SK-N-SH (cell line): ENCODE measurements at regions not wholly inside any gene's neighbourhood (a gene's known extent, or its start where the extent isn't known, plus 50 kb on each side); places are given as distances from the start of the nearest gene placed in this dataset.

Experiments used
- CTCF ChIA-PET: fragments of 300-600, 350-600 bp; formaldehyde crosslinking; extraction: SDS; loops from one replicate; lab custom pipeline; 2021; lab: Yijun Ruan, JAX
- POLR2A ChIA-PET: fragments of 350-600 bp; sonication (Branson Sonifier 250); formaldehyde crosslinking; extraction: SDS; loops from one replicate; lab custom pipeline; 2020; ENCODE audit warnings: antibody characterized with exemption, inconsistent platforms; lab: Yijun Ruan, JAX
- DNase-seq: peaks from one replicate; pipeline ENCODE4 v3.0.0; 2012
- H2AFZ ChIP-seq: fragments of 200-600 bp; sonication (generic); 2 replicates; pipeline ENCODE4 v1.8.1; 2016; ENCODE audit warnings: antibody characterized with exemption, mild to moderate bottlenecking, low read depth
- H3F3A ChIP-seq: fragments of 200-600 bp; sonication (generic); replicated peaks from 2 replicates; pipeline ENCODE3; 2016; ENCODE audit warnings: antibody characterized with exemption, mild to moderate bottlenecking; ENCODE audit not compliant: insufficient read depth
- H3K27ac ChIP-seq, 2 experiments: fragments of 200-500 bp in 1 of 2; fragments of 200-600 bp in 1 of 2; sonication (Bioruptor generic) in 1 of 2; sonication (generic), shearing (Covaris generic) in 1 of 2; 2 replicates each; pipeline versions ENCODE4 v1.5.1 to v1.6.1; 2014 to 2016; ENCODE audit warnings: low read depth in 2 of 2, inconsistent platforms in 1 of 2, low read length in 1 of 2, mild to moderate bottlenecking in 1 of 2, mixed read lengths in 1 of 2
- H3K27me3 ChIP-seq: fragments of 200-600 bp; sonication (generic), shearing (Covaris generic); 2 replicates; pipeline ENCODE4 v1.6.1; 2016; ENCODE audit warnings: mixed run types; ENCODE audit not compliant: insufficient read depth
- H3K36me3 ChIP-seq, 2 experiments: fragments of 200-500 bp in 1 of 2; fragments of 200-600 bp in 1 of 2; sonication (Bioruptor generic) in 1 of 2; sonication (generic) in 1 of 2; replicated peaks in 1 of 2; 2 replicates each; pipeline versions ENCODE3 to v1.5.1; 2014 to 2016; ENCODE audit warnings: low read length in 1 of 2, mild to moderate bottlenecking in 1 of 2; ENCODE audit not compliant: insufficient read depth in 2 of 2, control insufficient read depth in 1 of 2
- H3K4me1 ChIP-seq, 2 experiments: fragments of 200-500 bp in 1 of 2; fragments of 200-600 bp in 1 of 2; sonication (Bioruptor generic) in 1 of 2; sonication (generic), shearing (Covaris generic) in 1 of 2; 2 replicates each; pipeline versions ENCODE4 v1.5.1 to v1.6.1; 2014 to 2016; ENCODE audit warnings: low read depth in 1 of 2, low read length in 1 of 2, mixed run types in 1 of 2; ENCODE audit not compliant: insufficient read depth in 2 of 2, control insufficient read depth in 1 of 2
- H3K4me2 ChIP-seq: fragments of 200-600 bp; sonication (generic), shearing (Covaris generic); 2 replicates; pipeline ENCODE4 v1.6.1; 2017; ENCODE audit warnings: mixed run types
- H3K4me3 ChIP-seq, 2 experiments: fragments of 200-500 bp in 1 of 2; fragments of 200-600 bp in 1 of 2; sonication (Bioruptor generic) in 1 of 2; sonication (generic), shearing (Covaris generic) in 1 of 2; 2 replicates each; pipeline versions ENCODE4 v1.5.1 to v1.8.1; 2014 to 2016; ENCODE audit warnings: low read depth in 2 of 2, inconsistent platforms in 1 of 2, low read length in 1 of 2, mild to moderate bottlenecking in 1 of 2, mixed read lengths in 1 of 2, moderate library complexity in 1 of 2
- H3K79me2 ChIP-seq: fragments of 200-600 bp; sonication (generic); 2 replicates; pipeline ENCODE4 v1.8.1; 2017; ENCODE audit warnings: mild to moderate bottlenecking; ENCODE audit not compliant: insufficient read depth
- H3K9ac ChIP-seq: fragments of 200-600 bp; sonication (generic); 2 replicates; pipeline ENCODE4 v1.6.1; 2017; ENCODE audit warnings: mixed run types
- H3K9me2 ChIP-seq: fragments of 200-600 bp; sonication (generic); 2 replicates; pipeline ENCODE4 v1.6.1; 2017; ENCODE audit warnings: mixed run types
- H3K9me3 ChIP-seq: fragments of 200-600 bp; sonication (generic); 2 replicates; pipeline ENCODE4 v1.6.1; 2017; ENCODE audit warnings: mixed run types, mild to moderate bottlenecking, moderate library complexity
- H4K20me1 ChIP-seq: fragments of 200-600 bp; sonication (generic); 2 replicates; pipeline ENCODE4 v1.6.1; 2017; ENCODE audit warnings: mild to moderate bottlenecking, mixed run types; ENCODE audit not compliant: insufficient read depth
- CHD2 ChIP-seq: fragments of 150-350 bp; IDR thresholded peaks from 2 replicates; pipeline ENCODE4 v1.6.1; 2018; ENCODE audit warnings: low read length; ENCODE audit not compliant: partially characterized antibody
- ELF1 ChIP-seq: IDR thresholded peaks from 2 replicates; pipeline ENCODE4 v1.4.0; 2012
- EP300 ChIP-seq, 2 experiments: IDR thresholded peaks; 2 replicates each; pipeline versions ENCODE4 v1.4.0 to v1.6.1; 2012; ENCODE audit warnings: borderline replicate concordance in 1 of 2, low read depth in 1 of 2, low read length in 1 of 2
- EZH2phosphoT487 ChIP-seq: fragments of 200-600 bp; sonication (generic); IDR thresholded peaks from 2 replicates; pipeline ENCODE4 v1.6.1; 2017; ENCODE audit warnings: low read depth, mixed run types, mild to moderate bottlenecking, antibody characterized with exemption, moderate library complexity, borderline replicate concordance
- FOXJ3 ChIP-seq: sonication (generic); formaldehyde crosslinking; IDR thresholded peaks from 2 replicates; pipeline ENCODE4 v1.5.1; 2020; ENCODE audit warnings: mild to moderate bottlenecking, missing genetic modification reagents
- FOXM1 ChIP-seq: IDR thresholded peaks from 2 replicates; pipeline ENCODE4 v1.4.0; 2012; ENCODE audit warnings: low read depth, mild to moderate bottlenecking
- GATA2 ChIP-seq: sonication (generic); formaldehyde crosslinking; IDR thresholded peaks from 2 replicates; pipeline ENCODE4 v1.5.0; 2020; ENCODE audit warnings: mild to moderate bottlenecking, missing genetic modification reagents
- JUND ChIP-seq: IDR thresholded peaks from 2 replicates; pipeline ENCODE4 v1.4.0; 2012
- MAX ChIP-seq: IDR thresholded peaks from 2 replicates; pipeline ENCODE4 v1.4.0; 2012; ENCODE audit warnings: low read depth
- MXI1 ChIP-seq: IDR thresholded peaks from 2 replicates; pipeline ENCODE4 v1.6.1; 2012; ENCODE audit warnings: mild to moderate bottlenecking, low read depth, low read length, improper control_type of control experiment
- NRF1 ChIP-seq: IDR thresholded peaks from 2 replicates; pipeline ENCODE4 v1.6.1; 2012; ENCODE audit warnings: low read depth, mild to moderate bottlenecking, low read length
- PBX3 ChIP-seq: IDR thresholded peaks from 2 replicates; pipeline ENCODE4; 2012
- POLR2AphosphoS5 ChIP-seq: IDR thresholded peaks from 2 replicates; pipeline ENCODE4 v1.6.1; 2012; ENCODE audit warnings: low read depth, low read length
- RFX5 ChIP-seq: IDR thresholded peaks from 2 replicates; pipeline ENCODE4 v1.6.1; 2012; ENCODE audit warnings: mild to moderate bottlenecking, improper control_type of control experiment, low read length
- RXRA ChIP-seq: IDR thresholded peaks from 2 replicates; pipeline ENCODE4 v1.4.0; 2012; ENCODE audit warnings: low read depth, mild to moderate bottlenecking, borderline replicate concordance
- SIN3A ChIP-seq: IDR thresholded peaks from 2 replicates; pipeline ENCODE4 v1.6.1; 2012; ENCODE audit warnings: low read depth, mild to moderate bottlenecking, low read length, moderate library complexity, borderline replicate concordance
- TAF1 ChIP-seq: IDR thresholded peaks from 2 replicates; pipeline ENCODE4 v1.6.1; 2012; ENCODE audit warnings: low read depth, mild to moderate bottlenecking, low read length, moderate library complexity, borderline replicate concordance
- TCF12 ChIP-seq: IDR thresholded peaks from 2 replicates; pipeline ENCODE4 v1.4.0; 2012
- YY1 ChIP-seq: IDR thresholded peaks from 2 replicates; pipeline ENCODE4 v1.4.0; 2012; ENCODE audit warnings: low read depth, mild to moderate bottlenecking
- WGBS: methylation state at CpG from one replicate; pipeline ENCODE4 v1.1.6; 2017; ENCODE audit warnings: low lambda C conversion rate; 5-methylcytosine and 5-hydroxymethylcytosine counted together
- TF ChIP-seq, protein P1 (sequence below): fragments of 200-600 bp; sonication (generic); IDR thresholded peaks from 2 replicates; pipeline ENCODE4 v1.6.1; 2017; ENCODE audit warnings: antibody characterized with exemption, mild to moderate bottlenecking, moderate library complexity
- TF ChIP-seq, protein P2 (sequence below): fragments of 150-350 bp; IDR thresholded peaks from 2 replicates; pipeline ENCODE4 v1.6.1; 2017; ENCODE audit warnings: antibody characterized with exemption, low read length, low read depth, borderline replicate concordance
- TF ChIP-seq, protein P3 (sequence below): IDR thresholded peaks from 2 replicates; pipeline ENCODE4 v1.4.0; 2012; ENCODE audit warnings: low read depth, borderline replicate concordance

- Histone ChIP-seq H3K36me3 (no peaks in the 10 kb centered on the region), H3K9ac (no peak overlapping the region), H2AFZ (no peak overlapping the region), H3K27me3 (no peaks in the 10 kb centered on the region), H3K4me1 (no peaks in the 10 kb centered on the region), H3K79me2 (no peaks in the 10 kb centered on the region), H3K4me2 (no peak overlapping the region), H3K4me3 (no peak overlapping the region), H3F3A (no peaks in the 10 kb centered on the region)
- 0% methylated on average over 5 of the region's 5 CpGs for WGBS
- CTCF ChIA-PET = no interaction called here
- DNase-seq = no peak
- no peak for TF ChIP-seq POLR2AphosphoS5
- TF ChIP-seq, protein P1, sequence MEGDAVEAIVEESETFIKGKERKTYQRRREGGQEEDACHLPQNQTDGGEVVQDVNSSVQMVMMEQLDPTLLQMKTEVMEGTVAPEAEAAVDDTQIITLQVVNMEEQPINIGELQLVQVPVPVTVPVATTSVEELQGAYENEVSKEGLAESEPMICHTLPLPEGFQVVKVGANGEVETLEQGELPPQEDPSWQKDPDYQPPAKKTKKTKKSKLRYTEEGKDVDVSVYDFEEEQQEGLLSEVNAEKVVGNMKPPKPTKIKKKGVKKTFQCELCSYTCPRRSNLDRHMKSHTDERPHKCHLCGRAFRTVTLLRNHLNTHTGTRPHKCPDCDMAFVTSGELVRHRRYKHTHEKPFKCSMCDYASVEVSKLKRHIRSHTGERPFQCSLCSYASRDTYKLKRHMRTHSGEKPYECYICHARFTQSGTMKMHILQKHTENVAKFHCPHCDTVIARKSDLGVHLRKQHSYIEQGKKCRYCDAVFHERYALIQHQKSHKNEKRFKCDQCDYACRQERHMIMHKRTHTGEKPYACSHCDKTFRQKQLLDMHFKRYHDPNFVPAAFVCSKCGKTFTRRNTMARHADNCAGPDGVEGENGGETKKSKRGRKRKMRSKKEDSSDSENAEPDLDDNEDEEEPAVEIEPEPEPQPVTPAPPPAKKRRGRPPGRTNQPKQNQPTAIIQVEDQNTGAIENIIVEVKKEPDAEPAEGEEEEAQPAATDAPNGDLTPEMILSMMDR = no peak
- TF ChIP-seq, protein P2, sequence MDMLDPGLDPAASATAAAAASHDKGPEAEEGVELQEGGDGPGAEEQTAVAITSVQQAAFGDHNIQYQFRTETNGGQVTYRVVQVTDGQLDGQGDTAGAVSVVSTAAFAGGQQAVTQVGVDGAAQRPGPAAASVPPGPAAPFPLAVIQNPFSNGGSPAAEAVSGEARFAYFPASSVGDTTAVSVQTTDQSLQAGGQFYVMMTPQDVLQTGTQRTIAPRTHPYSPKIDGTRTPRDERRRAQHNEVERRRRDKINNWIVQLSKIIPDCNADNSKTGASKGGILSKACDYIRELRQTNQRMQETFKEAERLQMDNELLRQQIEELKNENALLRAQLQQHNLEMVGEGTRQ = no peak
- TF ChIP-seq RXRA = no peak
- TF ChIP-seq EZH2phosphoT487 = no peak
- no peak for TF ChIP-seq SIN3A
- TF ChIP-seq TAF1 = no peak
- TF ChIP-seq GATA2 (CRISPR knock-in tag) = no peak
- no peak for TF ChIP-seq ELF1
- TF ChIP-seq PBX3 = no peak
- TF ChIP-seq TCF12 = no peak
- no peak for TF ChIP-seq YY1
- no peak for TF ChIP-seq JUND
- TF ChIP-seq, all 33 proteins: peak for 0
- H4K20me1 ChIP-seq = no peaks in the 10 kb centered on the region
- POLR2A ChIA-PET = no interaction called here
- H3K9me3 ChIP-seq = no peaks in the 10 kb centered on the region
- no peak overlapping the region for H3K27ac ChIP-seq
- no peaks in the 10 kb centered on the region for H3K9me2 ChIP-seq
Observed at GRCh38 chrX:143429131-143429530, 88.1 kb downstream of the SPANXN3 start.

GRCh38 chrX:143401160-143401559 lies 116.1 kb downstream of the SPANXN3 start:
- Histone ChIP-seq H3K9ac (no peak overlapping the region), H3K4me3 (no peak overlapping the region), H4K20me1 (no peaks in the 10 kb centered on the region), H3K9me2 (no peaks in the 10 kb centered on the region), H3K27me3 (no peaks in the 10 kb centered on the region), H3F3A (no peaks in the 10 kb centered on the region), H3K4me2 (no peak overlapping the region), H3K36me3 (no peaks in the 10 kb centered on the region), H3K9me3 (no peaks in the 10 kb centered on the region), H3K4me1 (no peaks in the 10 kb centered on the region), H2AFZ (no peak overlapping the region), H3K27ac (no peak overlapping the region), H3K79me2 (no peaks in the 10 kb centered on the region)
- POLR2A ChIA-PET = no interaction called here
- CTCF ChIA-PET = no interaction called here
- 2% methylated on average over 6 of the region's 6 CpGs for WGBS
- TF ChIP-seq CHD2 (no peak), NRF1 (no peak), POLR2AphosphoS5 (no peak), FOXM1 (no peak), FOXJ3 (CRISPR knock-in tag) (no peak), MXI1 (no peak), EP300 (IDR thresholded peaks at IDR 0.05; ENCODE audit: borderline replicate concordance in 1 of 2, low read depth in 1 of 2, low read length in 1 of 2) (no peak), MAX (no peak), GATA2 (CRISPR knock-in tag) (no peak), RFX5 (no peak)
- TF ChIP-seq, protein P3, sequence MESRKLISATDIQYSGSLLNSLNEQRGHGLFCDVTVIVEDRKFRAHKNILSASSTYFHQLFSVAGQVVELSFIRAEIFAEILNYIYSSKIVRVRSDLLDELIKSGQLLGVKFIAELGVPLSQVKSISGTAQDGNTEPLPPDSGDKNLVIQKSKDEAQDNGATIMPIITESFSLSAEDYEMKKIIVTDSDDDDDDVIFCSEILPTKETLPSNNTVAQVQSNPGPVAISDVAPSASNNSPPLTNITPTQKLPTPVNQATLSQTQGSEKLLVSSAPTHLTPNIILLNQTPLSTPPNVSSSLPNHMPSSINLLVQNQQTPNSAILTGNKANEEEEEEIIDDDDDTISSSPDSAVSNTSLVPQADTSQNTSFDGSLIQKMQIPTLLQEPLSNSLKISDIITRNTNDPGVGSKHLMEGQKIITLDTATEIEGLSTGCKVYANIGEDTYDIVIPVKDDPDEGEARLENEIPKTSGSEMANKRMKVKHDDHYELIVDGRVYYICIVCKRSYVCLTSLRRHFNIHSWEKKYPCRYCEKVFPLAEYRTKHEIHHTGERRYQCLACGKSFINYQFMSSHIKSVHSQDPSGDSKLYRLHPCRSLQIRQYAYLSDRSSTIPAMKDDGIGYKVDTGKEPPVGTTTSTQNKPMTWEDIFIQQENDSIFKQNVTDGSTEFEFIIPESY = no peak
- TF ChIP-seq, protein P1 = no peak
- TF ChIP-seq, all 33 proteins: peak for 0
- no peak for DNase-seq
